ENCODE measurements at regions not wholly inside any gene's neighbourhood (a gene's known extent, or its start where the extent isn't known, plus 50 kb on each side); places are given as distances from the start of the nearest gene placed in this dataset.

DNA sequence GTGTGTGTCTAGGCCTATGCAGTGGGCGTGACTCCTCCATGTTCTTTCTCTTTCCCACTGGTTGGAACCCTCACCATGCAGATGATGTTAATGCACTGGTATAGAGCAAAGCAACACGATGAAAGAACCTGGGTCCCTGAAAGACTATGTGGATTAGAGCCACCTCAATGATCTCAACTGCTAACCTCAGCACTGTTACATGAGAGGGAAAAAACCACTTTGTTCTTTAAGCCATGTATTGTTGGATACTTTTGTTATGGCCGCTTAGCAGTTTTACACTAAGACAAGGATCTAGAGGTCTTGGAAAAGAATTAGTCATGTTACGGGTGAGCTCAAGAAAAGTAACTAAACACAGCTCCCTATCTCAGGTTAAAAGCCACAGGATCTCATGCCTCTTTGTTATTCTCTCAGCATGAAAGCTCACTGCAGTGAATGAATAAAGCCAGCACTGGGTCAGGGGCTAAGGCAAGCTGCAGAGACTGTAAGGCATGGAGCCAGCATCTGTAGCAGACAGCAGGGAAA is 56.6 kb upstream of the RBBP6 start (continued):
- no peak for TF ChIP-seq ATF7 (IDR thresholded peaks at IDR 0.05)
- no peak for TF ChIP-seq ATF7 (CRISPR knock-in tag; IDR thresholded peaks at IDR 0.05)
- no peak for TF ChIP-seq TMF1 (CRISPR knock-in tag; IDR thresholded peaks at IDR 0.05; ENCODE audit: low read depth)
- no peak for TF ChIP-seq ZNF30 (CRISPR knock-in tag; IDR thresholded peaks at IDR 0.05)
- TF ChIP-seq ZEB1 (IDR thresholded peaks at IDR 0.05; ENCODE audit: insufficient replicate concordance, low read depth), result no peak
- no peak for TF ChIP-seq ZNF605 (CRISPR knock-in tag; IDR thresholded peaks at IDR 0.05)
- TF ChIP-seq HHEX (CRISPR knock-in tag; IDR thresholded peaks at IDR 0.05), result no peak
- TF ChIP-seq, protein P1, sequence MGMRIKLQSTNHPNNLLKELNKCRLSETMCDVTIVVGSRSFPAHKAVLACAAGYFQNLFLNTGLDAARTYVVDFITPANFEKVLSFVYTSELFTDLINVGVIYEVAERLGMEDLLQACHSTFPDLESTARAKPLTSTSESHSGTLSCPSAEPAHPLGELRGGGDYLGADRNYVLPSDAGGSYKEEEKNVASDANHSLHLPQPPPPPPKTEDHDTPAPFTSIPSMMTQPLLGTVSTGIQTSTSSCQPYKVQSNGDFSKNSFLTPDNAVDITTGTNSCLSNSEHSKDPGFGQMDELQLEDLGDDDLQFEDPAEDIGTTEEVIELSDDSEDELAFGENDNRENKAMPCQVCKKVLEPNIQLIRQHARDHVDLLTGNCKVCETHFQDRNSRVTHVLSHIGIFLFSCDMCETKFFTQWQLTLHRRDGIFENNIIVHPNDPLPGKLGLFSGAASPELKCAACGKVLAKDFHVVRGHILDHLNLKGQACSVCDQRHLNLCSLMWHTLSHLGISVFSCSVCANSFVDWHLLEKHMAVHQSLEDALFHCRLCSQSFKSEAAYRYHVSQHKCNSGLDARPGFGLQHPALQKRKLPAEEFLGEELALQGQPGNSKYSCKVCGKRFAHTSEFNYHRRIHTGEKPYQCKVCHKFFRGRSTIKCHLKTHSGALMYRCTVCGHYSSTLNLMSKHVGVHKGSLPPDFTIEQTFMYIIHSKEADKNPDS (CRISPR knock-in tag; IDR thresholded peaks at IDR 0.05), result no peak
- TF ChIP-seq, protein P2, sequence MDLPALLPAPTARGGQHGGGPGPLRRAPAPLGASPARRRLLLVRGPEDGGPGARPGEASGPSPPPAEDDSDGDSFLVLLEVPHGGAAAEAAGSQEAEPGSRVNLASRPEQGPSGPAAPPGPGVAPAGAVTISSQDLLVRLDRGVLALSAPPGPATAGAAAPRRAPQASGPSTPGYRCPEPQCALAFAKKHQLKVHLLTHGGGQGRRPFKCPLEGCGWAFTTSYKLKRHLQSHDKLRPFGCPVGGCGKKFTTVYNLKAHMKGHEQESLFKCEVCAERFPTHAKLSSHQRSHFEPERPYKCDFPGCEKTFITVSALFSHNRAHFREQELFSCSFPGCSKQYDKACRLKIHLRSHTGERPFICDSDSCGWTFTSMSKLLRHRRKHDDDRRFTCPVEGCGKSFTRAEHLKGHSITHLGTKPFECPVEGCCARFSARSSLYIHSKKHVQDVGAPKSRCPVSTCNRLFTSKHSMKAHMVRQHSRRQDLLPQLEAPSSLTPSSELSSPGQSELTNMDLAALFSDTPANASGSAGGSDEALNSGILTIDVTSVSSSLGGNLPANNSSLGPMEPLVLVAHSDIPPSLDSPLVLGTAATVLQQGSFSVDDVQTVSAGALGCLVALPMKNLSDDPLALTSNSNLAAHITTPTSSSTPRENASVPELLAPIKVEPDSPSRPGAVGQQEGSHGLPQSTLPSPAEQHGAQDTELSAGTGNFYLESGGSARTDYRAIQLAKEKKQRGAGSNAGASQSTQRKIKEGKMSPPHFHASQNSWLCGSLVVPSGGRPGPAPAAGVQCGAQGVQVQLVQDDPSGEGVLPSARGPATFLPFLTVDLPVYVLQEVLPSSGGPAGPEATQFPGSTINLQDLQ (CRISPR knock-in tag; IDR thresholded peaks at IDR 0.05), result no peak

DNA sequence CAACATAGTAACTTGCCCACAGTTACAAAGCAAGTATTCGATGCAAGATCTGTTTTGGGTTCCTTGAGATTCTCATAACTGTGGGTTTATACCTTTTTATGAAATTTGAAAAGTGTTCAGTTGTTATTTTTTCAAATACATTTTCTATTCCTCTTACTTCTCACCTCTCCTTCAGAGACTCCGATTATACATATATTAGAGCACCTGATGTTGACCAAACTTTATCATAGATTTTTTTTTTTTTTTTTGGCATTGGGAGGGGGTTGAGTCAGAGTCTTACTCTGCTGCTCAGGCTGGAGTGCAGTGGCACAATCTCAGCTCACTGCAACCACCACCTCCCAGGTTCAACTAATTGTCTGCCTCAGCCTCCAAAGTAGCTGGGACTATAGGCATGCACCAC is 51.3 kb upstream of the RBBP6 start:
- intact Hi-C loops (cut with micrococcal nuclease; ENCODE audit: unreplicated experiment) (no loop called here), in situ Hi-C loops (cut with HindIII; ENCODE audit: extremely low pct_ligation_motif_present, low pct_unique_long_range_greater_than_20kb) (no loop called here)
- peaks cover 14% of the 10 kb centered on the region; the same call in 1 of the 2 replicates for H3K9me3 ChIP-seq (ENCODE audit: low read length)
- no peaks in the 10 kb centered on the region for H3K4me1 ChIP-seq (ENCODE audit: insufficient read depth, low read length)
- no peak overlapping the region for H3K27ac ChIP-seq (ENCODE audit: extremely low read length, insufficient read depth, low read length)
- FAIRE-seq (no peak), ATAC-seq (no peak), DNase-seq (ENCODE audit: low spot score) (no peak)
- BruUV-seq (replicated peaks), result no TSS peak
- ChIA-PET CTCF (ENCODE audit: low intra/inter-chr PET ratio, low total read pairs) (no interaction called here), POLR2A (no interaction called here)
- no peak overlapping the region for H3K4me2 ChIP-seq (ENCODE audit: low read depth, low read length)
- no peaks in the 10 kb centered on the region for H4K20me1 ChIP-seq (ENCODE audit: insufficient read depth, low read length)
- H3K79me2 ChIP-seq (ENCODE audit: insufficient read depth, low read length), result no peaks in the 10 kb centered on the region
- whole genome bisulfite sequencing (ENCODE audit: low lambda C conversion rate), result 27% methylated on average over 2 of the region's 2 CpGs
- no peak for TF ChIP-seq ZFP36L1 (CRISPR knock-in tag; IDR thresholded peaks at IDR 0.05)
- no peaks in the 10 kb centered on the region for H3K36me3 ChIP-seq (replicated peaks in 1 of 2; ENCODE audit: control insufficient read depth in 1 of 2, insufficient read depth in 2 of 2, low read length in 2 of 2)
- no peak overlapping the region for H2AFZ ChIP-seq (ENCODE audit: low read length)
- peaks cover 2 to 30% of the 10 kb centered on the region in 2 experiments; a peak in 3 of 5 replicates for H3K27me3 ChIP-seq (ENCODE audit: control insufficient read depth in 1 of 2, insufficient read depth in 2 of 2, low read length in 2 of 2)
- no peak overlapping the region for H3K4me3 ChIP-seq (replicated peaks in 1 of 3; ENCODE audit: insufficient read depth in 1 of 3, low read depth in 2 of 3, low read length in 3 of 3)
- no peak overlapping the region for H3K9ac ChIP-seq (ENCODE audit: insufficient read depth, low read depth, low read length)
